LHCN-M2 (cell line): ENCODE measurements at regions not wholly inside any gene's neighbourhood (a gene's known extent, or its start where the extent isn't known, plus 50 kb on each side); places are given as distances from the start of the nearest gene placed in this dataset.

Experiments used
- DNase-seq: peaks from one replicate; pipeline ENCODE4 v3.0.0-alpha.2; 2012; ENCODE audit warnings: low read depth

DNA sequence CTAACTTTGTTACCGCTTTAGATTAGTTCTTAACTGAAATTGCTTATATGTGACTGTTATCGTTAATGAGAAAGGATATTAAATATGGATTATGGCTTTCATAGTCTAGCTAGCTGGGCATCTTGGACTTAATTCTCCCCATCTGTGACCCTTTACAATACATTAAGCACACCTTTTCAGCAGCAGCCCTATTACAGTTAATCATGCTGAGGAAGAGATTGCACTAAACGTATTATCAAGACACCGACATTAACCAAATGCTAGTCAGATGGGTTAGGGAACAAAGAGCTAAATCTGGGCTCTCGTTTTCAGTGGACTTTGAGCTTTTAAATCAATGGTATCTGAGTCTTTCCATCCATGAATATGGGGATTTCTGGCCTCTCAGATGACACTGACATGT lies 447.5 kb upstream of the DCN start:
- DNase-seq = no peak

DNA sequence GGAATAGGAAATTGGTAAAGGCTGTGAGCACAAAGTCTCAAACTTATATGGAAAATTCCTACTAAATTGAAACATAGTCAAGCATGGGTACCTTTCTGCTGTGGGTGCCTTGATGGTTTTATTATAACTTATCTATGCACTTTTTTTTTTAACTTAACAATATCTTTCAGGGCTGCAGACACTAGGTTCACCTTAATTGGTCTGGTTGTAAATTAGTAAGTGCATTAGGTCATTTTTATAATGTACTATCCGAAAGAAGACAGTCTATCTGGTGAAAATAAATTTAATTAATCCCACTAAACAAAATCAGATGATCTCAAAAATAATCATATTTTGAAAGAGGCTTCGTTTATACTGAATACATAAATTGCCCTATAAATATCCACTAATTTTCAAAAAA lies 446.8 kb upstream of the DCN start:
- no peak for DNase-seq

DNA sequence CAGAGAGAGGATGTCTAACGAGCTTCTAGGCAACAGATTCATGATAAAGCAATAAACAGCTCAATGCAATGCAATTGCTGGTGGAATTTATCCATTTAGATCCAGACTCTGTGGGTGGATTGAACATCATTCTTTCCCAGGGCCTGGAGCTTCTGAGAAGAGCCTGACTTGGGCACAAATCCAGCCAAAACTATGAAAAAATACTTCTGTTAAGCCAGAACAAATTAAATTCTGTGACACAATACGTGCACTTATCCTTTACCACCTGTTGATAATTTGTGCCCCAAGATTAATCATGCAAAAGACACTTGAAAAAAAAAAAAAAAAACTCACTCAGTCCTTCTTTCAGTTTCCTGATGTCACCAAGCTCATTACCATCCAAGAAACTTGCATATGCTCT lies 446.0 kb upstream of the DCN start:
- no peak for DNase-seq

DNA sequence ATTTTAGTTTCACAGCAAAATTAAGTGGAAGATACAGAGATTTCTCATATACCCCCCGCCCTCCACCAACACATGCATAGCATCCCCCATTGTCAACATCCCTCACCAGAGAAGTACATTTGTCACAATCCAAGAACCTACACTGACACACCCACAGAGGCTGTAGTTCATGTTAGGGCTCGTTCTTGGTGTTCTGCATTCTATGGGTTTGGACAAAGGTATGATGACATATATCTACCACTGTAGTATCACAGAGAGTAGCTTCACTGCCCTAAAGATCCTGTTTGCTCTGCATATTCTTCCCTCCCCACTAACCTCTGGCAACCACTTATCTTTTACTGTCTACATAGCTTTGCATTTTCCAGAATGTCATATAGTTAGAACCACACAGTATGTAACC lies 444.6 kb upstream of the DCN start:
- no peak for DNase-seq

DNA sequence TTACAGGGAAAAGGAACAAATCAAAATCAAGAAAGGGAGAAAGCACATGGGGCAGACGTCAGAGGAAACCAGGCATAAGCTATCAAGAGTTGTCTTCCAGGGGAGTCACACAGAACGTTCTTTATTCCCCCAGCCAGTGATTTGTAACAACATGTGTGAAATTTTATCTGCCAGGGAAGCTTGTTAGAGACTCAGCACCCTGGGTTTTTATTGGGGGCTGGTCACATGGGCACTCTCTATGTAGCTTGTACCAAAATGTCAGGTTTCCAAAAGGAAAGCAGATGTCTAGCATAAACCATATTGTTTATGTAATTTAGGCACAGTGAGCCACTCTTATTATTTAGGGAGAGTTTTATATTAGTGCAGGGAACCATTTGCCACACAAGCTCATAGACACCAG lies 440.4 kb upstream of the DCN start:
- no peak for DNase-seq

DNA sequence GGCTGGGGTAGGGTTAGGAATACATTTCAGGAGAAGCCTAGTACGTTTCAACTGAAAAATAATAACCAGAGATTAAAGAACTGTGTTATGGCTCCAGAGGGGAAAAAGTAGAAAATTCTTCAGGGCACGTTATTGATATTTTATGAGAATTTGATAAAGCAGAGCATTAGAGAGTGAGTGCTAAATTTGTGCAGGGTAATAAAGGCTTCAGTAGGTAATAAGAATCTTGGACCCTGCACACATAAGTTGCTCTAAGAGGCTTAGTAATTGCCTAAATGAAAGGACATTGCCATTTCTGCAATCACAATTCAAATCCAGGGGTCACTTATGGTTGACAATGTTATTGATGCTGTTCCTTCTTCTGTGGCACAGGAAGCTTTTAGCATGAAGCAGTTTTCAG lies 439.4 kb upstream of the DCN start:
- DNase-seq = no peak

DNA sequence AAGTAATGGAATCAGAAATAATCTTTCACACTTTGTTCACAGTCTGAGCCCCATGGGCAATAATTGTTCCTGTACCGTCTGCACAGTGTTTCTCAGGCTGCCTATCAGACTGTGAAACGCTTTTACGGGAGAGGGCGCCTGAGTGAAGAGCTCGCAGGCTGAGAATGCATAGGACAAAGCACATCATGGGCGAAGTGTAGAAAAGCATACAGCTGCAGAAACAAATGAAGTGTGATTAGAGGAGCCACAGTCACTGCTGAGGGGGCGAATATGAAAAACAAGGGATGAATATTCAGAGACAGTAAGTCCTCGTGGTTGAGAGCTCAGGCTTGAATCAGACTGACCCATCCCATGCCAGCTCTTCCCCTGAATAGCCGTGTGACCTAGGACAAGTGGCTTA lies 438.4 kb upstream of the DCN start:
- DNase-seq = no peak

DNA sequence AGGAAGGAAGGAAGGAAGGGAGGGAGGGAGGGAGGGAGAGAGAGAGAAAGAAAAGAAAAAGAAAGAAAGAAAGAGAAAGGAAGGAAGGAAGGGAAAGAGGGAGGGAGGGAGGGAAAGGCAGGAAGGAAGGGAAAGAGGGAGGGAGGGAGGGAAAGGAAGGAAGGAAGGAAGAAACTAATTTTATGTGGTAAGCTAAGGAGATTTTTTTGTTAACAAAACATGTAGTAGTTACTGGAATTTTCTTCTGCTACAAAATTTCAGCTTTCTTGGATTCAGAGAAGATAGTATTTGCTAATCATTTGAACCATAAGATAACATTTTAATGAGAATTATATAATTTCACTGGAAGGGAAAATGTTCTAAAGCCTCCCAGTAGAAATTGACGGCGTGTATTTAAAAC lies 437.8 kb upstream of the DCN start:
- DNase-seq = no peak

DNA sequence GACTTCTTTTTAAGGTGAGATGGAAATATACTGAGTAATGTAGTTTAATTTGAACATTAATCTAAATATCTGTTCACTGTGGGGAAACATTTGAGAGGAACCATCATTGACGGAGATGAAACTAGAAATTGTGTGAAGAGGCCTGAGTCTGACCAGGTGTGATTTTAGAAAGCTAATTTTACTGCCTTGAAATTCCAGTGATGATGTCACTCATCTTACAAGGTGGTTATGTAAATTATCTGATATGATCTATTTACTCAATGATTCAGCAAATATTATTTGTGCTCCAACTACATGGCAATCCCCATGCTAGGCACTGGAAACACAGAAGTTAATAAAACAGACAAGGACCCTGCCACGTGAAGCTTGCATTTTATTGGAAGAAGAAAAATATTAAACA lies 435.7 kb upstream of the DCN start:
- DNase-seq = no peak

DNA sequence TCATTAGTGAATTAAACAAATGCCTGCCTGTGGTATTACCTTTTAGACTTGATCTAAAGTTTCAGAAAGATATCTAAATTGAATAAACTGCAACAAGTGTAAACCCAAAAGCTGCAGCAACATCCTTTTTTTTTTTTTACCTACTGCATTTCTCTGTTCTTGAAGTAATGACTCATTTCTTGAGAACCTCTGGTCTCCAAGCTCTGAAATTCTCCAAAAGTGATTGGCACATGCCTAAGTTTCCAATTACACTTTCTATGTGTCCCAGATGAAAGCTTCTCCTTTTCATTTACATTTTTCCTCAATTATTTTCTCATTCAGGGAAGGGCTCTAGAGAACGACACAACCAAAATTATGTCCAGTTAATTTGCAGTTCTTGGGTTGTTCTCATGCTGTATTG lies 435.2 kb upstream of the DCN start:
- no peak for DNase-seq

DNA sequence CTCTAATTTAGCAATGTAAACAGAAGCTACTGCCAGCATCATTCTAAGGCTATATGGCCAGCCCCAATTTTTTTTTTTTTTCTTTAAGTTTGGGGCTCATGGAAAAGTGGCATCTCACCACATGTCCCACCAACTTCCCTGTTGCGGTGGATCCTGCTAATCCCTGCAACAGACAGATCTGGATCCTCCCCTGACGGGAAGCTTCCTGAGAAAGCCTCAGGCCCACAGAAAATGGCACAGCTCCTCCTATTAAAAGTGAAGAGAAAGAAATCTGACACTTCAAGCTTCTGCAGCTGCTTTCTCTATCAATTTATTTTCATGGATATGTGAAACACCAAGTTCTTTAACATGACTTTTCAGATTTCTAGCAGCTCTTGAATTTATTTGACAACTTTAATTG lies 433.8 kb upstream of the DCN start:
- DNase-seq = peak; percentile 9

DNA sequence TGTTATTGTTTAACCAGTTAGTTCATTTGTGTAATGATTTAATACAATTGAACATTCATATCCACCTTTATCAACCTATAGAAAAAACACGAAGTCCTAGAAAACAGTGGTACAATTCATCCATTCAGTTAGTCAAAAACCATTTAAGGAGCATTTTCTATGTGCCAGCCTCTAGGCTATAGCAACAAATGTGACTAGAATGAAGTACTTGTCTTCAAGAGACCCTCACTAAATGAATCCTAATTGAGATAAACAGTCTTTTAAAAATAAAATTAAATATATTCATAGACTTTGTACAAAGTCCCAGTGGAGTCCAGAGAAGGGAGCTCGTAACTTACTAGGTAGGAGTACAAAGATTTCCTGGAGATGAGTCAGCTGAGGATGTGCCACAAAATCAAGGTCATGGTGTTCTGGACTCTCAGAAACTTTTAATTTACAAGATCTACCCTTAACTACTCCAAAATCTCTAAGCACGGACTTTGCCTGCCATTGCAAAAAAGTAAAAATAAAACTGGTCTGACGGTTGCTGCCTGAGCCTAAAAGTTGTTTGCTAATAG lies 430.7 kb upstream of the DCN start:
- no peak for DNase-seq

DNA sequence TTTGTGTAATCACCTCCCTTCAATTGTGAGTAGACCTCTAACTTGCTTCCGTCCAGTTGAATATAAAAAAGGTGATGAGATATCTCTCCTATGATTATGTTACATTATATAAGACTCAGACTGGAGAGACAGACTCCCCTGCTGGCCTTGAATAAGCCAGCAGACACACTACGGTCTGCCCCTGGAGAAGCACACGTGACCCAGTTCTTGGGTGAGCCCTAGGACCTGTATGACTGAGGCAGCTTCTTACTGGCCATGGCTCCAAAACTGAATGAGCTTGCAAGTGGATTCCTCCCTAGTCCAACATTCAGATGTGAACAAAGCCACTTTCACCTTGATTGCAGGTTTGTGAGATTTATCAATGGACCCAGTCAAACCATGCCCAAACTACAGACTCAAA lies 427.9 kb upstream of the DCN start:
- DNase-seq = no peak

DNA sequence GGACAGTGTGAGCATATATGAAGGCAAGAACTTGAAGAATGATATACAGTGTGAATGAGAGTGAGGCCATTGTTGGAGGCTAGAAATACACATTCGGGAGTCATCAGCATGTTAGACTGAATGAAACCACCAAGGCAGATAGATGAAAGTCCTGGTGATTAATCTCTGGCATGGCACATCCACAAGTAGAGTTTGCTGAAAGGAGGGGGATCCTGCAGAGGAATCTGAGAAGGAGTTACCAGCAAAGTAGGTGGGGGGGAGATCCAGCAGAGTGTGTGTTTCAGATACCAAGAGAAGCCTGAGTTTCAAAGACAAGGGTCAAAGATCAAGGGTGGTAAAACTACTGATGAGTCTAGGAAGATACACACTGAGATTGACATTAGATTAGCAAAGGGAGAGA lies 426.7 kb upstream of the DCN start:
- no peak for DNase-seq

DNA sequence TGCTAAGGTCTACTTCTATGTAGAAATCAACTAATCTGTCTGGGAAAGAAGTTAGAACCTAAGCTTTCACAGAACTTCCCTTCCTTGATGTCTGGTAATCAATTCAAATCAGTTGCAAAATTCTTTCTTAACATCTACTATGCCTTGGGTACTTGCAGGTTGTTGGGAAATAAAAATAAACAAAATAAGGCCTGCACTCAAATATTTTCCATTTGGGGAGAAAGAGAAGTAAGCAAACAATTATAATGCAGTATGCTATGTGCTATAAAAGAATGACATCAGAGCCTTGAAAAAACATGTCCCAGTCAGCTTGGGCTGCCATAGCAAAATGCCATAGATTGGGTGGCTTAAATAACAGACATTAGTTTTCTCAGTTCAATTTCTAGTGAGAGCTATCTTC lies 425.9 kb upstream of the DCN start:
- DNase-seq = no peak

DNA sequence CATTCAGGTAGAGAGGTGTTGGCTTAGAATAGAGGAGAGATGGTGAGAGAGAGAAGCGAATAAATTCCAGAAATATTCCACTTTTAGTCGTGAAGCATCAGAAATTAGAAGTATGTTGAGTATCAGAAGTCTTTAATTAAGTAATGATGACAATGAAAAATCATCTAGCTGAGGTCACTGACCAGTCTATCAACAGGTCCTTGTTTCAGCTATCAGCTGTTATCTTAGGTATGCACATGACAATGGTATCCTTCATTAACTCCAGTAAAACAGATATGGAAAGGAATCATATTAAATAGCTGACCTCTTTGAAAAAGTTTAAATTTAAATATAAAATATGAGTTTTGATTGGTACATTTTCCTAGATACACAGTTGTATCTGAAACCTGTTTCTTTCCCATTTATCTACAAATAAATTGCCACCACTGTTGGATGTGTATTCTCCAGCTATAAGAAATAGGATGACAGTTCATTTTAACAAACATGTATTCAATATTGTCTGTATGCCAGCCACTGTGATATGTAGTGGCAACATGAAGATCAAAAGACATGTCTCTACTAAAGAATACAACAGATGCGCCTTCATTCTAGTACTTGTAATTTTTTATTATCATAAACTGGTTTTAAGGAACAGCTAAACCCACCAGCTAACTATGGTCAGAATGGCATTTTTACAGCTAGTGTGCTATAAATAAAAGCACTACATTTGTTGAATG lies 424.2 kb upstream of the DCN start:
- DNase-seq = no peak

DNA sequence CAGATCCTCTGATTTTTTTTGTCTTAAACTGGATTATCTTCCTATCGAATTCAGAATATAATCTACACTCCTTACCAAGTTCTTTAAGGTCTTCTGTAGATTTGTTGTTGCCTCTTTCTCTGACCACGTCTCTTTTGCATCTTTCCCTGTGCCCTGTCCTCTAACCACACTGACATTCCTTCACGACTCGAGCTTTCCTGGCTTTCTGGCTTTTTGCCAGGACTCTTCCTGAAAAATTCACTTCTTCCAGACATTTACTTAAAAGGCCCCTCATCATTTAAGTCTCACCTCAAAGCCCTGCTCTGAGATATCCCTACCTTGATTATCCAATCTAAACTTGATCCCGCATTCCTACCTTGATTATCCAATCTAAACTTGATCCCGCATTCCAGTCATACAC lies 422.3 kb upstream of the DCN start:
- DNase-seq = no peak

DNA sequence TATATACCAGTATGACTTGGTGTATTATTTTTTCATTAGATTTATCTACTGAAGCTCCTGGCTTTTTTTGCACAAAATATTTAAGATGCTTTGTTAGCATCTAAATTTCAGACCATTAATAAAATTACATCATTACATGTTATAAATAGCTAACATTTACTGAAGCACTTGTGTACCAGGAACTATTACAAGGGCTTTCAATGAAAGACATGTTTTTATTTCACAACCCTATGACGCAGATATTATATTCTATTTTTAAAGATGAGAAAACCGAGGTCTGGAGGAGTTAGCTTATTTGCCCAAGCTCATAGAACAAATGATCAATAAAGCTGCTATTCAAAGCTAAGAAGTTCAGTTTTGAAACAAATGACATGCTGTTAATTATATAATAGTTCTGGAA lies 420.4 kb upstream of the DCN start:
- no peak for DNase-seq

DNA sequence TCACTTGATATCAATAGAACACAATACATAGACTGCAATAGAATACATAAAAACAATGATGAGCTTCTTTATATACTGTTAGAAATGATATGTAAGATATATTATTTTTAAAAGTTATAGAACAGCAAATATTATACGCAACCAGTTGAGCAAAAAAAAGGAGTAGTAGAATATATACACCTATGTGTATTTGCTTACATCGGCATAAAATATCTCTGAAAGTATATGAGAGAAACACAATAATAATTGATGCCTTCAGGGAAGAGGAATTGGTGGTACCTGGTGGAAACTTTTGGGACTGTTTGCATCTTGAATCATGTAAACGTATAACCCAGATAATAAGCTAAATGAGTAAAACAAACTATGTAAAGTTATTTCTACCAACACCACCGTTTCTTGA lies 418.4 kb upstream of the DCN start:
- no peak for DNase-seq

DNA sequence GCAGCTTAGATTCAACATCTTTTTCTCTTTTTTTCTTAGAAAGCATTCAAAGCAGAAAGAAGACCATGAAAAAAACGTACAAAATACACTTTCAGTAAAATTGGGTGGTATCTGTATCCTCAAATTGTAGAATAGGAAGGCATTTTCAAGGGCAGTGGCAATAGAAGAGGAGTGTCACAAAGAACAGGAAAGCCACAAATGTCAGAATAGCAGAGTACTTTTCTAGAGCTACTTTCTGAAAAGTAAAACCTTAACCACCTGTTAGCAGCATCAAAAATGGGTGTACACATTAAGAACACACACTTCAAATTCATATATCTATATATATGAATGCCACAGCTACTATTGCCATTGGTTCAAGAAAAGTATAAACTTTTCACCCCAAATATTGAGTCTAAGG lies 412.1 kb upstream of the DCN start:
- no peak for DNase-seq

DNA sequence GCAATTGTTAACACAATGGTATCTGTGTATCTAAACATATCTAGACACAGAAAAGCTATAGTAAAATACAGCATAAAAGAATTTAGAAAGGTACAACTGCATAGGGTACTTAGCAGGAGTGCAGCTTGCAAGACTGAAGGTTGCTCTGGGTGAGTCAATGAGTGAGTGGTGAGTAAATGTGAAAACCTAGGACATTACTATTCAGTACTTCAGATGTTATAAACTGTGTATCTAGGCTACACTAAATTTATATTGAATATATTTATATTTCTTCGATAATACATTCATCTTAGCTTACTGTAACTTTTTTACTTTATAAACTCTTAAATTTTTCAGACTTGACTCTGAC lies 409.0 kb upstream of the DCN start:
- DNase-seq = no peak

DNA sequence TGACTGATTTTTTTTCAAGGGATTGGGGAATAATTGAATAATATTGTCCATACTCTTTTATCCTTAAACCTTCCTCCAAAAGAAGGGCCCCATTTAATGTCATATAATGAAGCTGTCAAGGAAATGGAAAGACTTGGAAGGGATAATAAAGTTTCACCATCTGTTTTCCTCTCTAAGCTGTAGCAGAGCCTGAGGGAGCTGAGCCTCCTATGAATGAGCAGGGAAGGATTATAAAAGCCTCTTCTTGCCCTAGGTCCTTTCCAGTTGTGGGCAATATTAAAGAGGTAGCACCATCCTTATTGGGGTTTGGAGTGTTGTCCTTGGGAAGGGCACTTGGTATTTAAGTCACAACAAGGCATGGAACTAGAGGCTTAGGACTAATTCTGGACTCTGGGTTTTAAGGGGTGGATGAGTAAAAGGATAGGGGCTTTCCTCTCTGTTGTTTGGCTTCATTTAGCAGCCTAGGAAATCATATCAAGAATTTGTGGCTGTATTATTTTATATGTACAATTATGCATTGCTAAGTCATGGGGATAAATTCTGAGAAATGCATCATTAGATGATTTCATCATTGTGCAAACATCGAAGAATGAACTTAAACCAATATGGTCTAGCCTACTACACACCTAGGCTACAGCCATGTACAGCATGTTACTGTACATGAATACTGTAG lies 408.5 kb upstream of the DCN start:
- DNase-seq = no peak

DNA sequence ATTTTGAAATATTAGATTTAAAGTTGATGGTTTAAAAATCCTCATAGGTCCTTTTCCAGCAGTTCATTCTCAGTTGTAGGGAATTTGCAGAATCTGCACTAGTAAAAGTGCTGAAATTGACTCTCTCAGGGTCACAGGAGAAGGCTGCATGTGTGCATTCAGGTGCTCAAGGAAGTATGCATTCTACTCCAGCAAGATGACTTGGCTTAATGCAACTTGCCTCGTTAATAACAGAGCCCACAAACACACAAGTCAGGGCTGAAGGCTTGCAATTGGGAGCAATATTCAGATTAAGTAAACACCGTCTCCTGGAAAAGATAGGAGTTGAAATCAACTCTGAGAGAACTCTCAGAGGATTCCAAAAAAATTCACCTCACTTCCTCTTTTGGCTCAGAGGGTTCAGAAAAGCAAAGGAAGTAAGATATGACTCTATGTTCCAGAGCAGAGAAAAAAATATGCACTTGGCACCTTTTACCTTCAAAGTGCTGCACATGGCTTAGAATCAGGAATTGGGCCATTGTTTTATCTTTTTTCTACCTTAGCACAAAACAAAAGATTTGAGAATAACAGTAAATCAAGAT lies 406.3 kb upstream of the DCN start:
- DNase-seq = no peak
